Kidney (tissue), 13 donors: ENCODE measurements at regions not wholly inside any gene's neighbourhood (a gene's known extent, or its start where the extent isn't known, plus 50 kb on each side); places are given as distances from the start of the nearest gene placed in this dataset.
"Not testable (repeated sequence)": the region's sequence is repeated elsewhere in the genome, so short reads cannot be mapped to it uniquely, and the experiment has no call there.

Experiments used
- DNase-seq, 5 donors: peaks; one replicate each; pipeline ENCODE4 v3.0.0-alpha.2; 2013 to 2020
- FAIRE-seq: peaks from 2 replicates; lab custom pipeline; 2012; peaks lifted over from hg19 to GRCh38; lab: Jason Lieb, UNC
- H3K27ac ChIP-seq, 2 donors: one replicate each; pipeline ENCODE4 v1.7.0; 2013; ENCODE audit warnings: low read depth in 2 of 2, low read length in 2 of 2, inconsistent platforms in 1 of 2
- H3K27me3 ChIP-seq: one replicate; pipeline ENCODE4 v1.7.1; 2013; ENCODE audit warnings: low read length, inconsistent platforms; ENCODE audit not compliant: control insufficient read depth, insufficient read depth
- H3K36me3 ChIP-seq, 3 donors: one replicate each; pipeline versions ENCODE4 v1.7.0 to v1.7.1; 2013; ENCODE audit warnings: low read length in 3 of 3, control low read depth in 1 of 3, inconsistent platforms in 1 of 3; ENCODE audit not compliant: insufficient read depth in 3 of 3, control insufficient read depth in 2 of 3
- H3K4me1 ChIP-seq, 3 donors: one replicate each; pipeline versions ENCODE4 v1.7.0 to v1.7.1; 2013; ENCODE audit warnings: low read length in 3 of 3, inconsistent platforms in 1 of 3, low read depth in 1 of 3; ENCODE audit not compliant: control insufficient read depth in 2 of 3, insufficient read depth in 2 of 3
- H3K4me3 ChIP-seq, 3 donors: one replicate each; pipeline versions ENCODE4 v1.7.0 to v1.8.1; 2013; ENCODE audit warnings: low read length in 3 of 3, control low read depth in 1 of 3, inconsistent platforms in 1 of 3
- H3K9ac ChIP-seq, 3 donors: one replicate each; pipeline versions ENCODE4 v1.7.0 to v1.7.1; 2013; ENCODE audit warnings: low read length in 3 of 3, control low read depth in 1 of 3, inconsistent platforms in 1 of 3
- H3K9me3 ChIP-seq, 3 donors: one replicate each; pipeline versions ENCODE4 v1.7.0 to v1.7.1; 2013; ENCODE audit warnings: low read length in 3 of 3, control low read depth in 1 of 3, inconsistent platforms in 1 of 3; ENCODE audit not compliant: control insufficient read depth in 2 of 3, insufficient read depth in 1 of 3
- CTCF ChIP-seq: IDR thresholded peaks from 3 replicates; pipeline ENCODE4 v1.5.1; 2012; ENCODE audit warnings: mild to moderate bottlenecking, moderate library complexity, borderline replicate concordance; ENCODE audit not compliant: insufficient read depth; ENCODE audit errors: extremely low read depth
- intact Hi-C: fragments of 100-400 bp; cut with DNase I; formaldehyde crosslinking; loops from one replicate; pipeline ENCODE4 v1.11.1; 2022
- donor health status: control.
- donor health status: control.
- donor health status: control.
- donor health status: control.
- donor health status: control.
- donor health status: DM: yes; HTN: yes; CAD: no.
- donor health status: Normal renal cell carcinoma (clear cell type).

GRCh38 chr18:57950542-57950941 is 93.5 kb upstream of the NEDD4L start:
- FAIRE-seq (no peak), DNase-seq (no peak)
- no peak overlapping the region for H3K27ac ChIP-seq
- intact Hi-C loops, result no loop called here
- H3K4me1 ChIP-seq, result no peaks in the 10 kb centered on the region
- H3K4me3 ChIP-seq, result no peak overlapping the region
- TF ChIP-seq CTCF, result no peak
- H3K9ac ChIP-seq, result no peak overlapping the region
- no peaks in the 10 kb centered on the region for H3K27me3 ChIP-seq
- H3K36me3 ChIP-seq, result no peaks in the 10 kb centered on the region
- no peaks in the 10 kb centered on the region for H3K9me3 ChIP-seq

- H3K27ac ChIP-seq, FAIRE-seq, H3K9ac ChIP-seq, H3K9me3 ChIP-seq, H3K4me3 ChIP-seq, H3K36me3 ChIP-seq, intact Hi-C loops, DNase-seq, H3K27me3 ChIP-seq, H3K4me1 ChIP-seq: not testable (repeated sequence)
Observed at GRCh38 chr18:57949335-57949734, 94.7 kb upstream of the NEDD4L start.

DNA sequence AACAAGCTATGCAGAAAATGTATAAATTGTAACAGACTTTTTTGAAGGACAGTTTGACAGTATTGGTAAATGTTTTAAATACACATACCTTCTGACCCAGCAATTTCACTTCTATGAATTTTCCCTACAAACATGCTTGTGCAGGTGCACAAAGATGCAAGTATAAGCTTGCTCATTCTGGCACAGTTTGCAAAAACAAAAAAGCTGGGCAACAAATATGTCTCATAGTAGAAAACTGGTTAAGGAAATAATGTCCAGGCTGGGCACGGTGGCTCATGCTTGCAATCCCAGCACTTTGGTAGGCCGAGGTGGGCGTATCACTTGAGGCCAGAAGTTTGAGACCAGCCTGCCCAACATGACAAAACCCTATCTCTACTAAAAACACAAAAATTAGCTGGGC is 96.9 kb upstream of the NEDD4L start:
- H3K9ac ChIP-seq, result no peak overlapping the region
- H3K4me1 ChIP-seq, result no peaks in the 10 kb centered on the region
- no peak for TF ChIP-seq CTCF
- no peaks in the 10 kb centered on the region for H3K9me3 ChIP-seq
- FAIRE-seq (no peak), DNase-seq (no peak)
- no peaks in the 10 kb centered on the region for H3K27me3 ChIP-seq
- no peak overlapping the region for H3K4me3 ChIP-seq
- intact Hi-C loops, result no loop called here
- no peaks in the 10 kb centered on the region for H3K36me3 ChIP-seq
- H3K27ac ChIP-seq, result no peak overlapping the region

GRCh38 chr18:57943723-57944122 is 100.3 kb upstream of the NEDD4L start:
- TF ChIP-seq CTCF, result no peak
- H3K27ac ChIP-seq, result no peak overlapping the region
- no peaks in the 10 kb centered on the region for H3K36me3 ChIP-seq
- no peaks in the 10 kb centered on the region for H3K27me3 ChIP-seq
- H3K9ac ChIP-seq, result no peak overlapping the region
- H3K9me3 ChIP-seq, result no peaks in the 10 kb centered on the region
- DNase-seq (no peak), FAIRE-seq (no peak)
- H3K4me1 ChIP-seq, result no peaks in the 10 kb centered on the region
- intact Hi-C loops, result no loop called here
- H3K4me3 ChIP-seq, result no peak overlapping the region
